HL-60 (cell line): ENCODE measurements at regions not wholly inside any gene's neighbourhood (a gene's known extent, or its start where the extent isn't known, plus 50 kb on each side); places are given as distances from the start of the nearest gene placed in this dataset.

ENCODE experiments used
- POLR2AphosphoS5 ChIP-seq: IDR thresholded peaks from 2 replicates; pipeline ENCODE4 v1.6.1; 2012; ENCODE audit warnings: low read depth
- TF ChIP-seq, protein P1 (sequence below): IDR thresholded peaks from one replicate; pipeline ENCODE4 v1.5.1; 2011; ENCODE audit warnings: low read length, control low read depth, inconsistent platforms; ENCODE audit not compliant: insufficient read depth
- TF ChIP-seq, protein P2 (sequence below): IDR thresholded peaks from 2 replicates; pipeline ENCODE4 v1.6.1; 2012; ENCODE audit warnings: low read depth; ENCODE audit not compliant: insufficient replicate concordance

DNA sequence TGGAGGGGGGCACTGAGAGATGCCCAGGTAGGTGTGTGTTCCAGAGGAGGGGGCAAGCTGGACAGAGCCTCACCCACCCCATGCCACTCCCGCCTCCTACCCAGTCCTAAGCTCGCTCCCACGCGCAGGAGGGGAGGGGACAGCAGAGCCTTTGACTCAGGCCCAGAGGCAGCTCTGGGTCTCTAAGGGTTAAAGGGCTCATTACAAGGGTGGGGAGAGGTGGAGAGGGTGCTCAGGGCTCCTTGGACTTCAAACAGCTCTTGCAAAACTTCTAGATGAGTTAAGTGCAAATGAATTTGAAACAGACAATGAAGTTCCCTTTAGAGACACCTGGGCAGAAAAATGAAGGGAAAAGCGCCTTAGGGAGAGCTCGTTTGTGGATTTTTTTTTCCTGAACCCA, 104.2 kb upstream of the CASZ1 start:
- TF ChIP-seq, protein P1, sequence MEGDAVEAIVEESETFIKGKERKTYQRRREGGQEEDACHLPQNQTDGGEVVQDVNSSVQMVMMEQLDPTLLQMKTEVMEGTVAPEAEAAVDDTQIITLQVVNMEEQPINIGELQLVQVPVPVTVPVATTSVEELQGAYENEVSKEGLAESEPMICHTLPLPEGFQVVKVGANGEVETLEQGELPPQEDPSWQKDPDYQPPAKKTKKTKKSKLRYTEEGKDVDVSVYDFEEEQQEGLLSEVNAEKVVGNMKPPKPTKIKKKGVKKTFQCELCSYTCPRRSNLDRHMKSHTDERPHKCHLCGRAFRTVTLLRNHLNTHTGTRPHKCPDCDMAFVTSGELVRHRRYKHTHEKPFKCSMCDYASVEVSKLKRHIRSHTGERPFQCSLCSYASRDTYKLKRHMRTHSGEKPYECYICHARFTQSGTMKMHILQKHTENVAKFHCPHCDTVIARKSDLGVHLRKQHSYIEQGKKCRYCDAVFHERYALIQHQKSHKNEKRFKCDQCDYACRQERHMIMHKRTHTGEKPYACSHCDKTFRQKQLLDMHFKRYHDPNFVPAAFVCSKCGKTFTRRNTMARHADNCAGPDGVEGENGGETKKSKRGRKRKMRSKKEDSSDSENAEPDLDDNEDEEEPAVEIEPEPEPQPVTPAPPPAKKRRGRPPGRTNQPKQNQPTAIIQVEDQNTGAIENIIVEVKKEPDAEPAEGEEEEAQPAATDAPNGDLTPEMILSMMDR = no peak
- TF ChIP-seq, protein P2, sequence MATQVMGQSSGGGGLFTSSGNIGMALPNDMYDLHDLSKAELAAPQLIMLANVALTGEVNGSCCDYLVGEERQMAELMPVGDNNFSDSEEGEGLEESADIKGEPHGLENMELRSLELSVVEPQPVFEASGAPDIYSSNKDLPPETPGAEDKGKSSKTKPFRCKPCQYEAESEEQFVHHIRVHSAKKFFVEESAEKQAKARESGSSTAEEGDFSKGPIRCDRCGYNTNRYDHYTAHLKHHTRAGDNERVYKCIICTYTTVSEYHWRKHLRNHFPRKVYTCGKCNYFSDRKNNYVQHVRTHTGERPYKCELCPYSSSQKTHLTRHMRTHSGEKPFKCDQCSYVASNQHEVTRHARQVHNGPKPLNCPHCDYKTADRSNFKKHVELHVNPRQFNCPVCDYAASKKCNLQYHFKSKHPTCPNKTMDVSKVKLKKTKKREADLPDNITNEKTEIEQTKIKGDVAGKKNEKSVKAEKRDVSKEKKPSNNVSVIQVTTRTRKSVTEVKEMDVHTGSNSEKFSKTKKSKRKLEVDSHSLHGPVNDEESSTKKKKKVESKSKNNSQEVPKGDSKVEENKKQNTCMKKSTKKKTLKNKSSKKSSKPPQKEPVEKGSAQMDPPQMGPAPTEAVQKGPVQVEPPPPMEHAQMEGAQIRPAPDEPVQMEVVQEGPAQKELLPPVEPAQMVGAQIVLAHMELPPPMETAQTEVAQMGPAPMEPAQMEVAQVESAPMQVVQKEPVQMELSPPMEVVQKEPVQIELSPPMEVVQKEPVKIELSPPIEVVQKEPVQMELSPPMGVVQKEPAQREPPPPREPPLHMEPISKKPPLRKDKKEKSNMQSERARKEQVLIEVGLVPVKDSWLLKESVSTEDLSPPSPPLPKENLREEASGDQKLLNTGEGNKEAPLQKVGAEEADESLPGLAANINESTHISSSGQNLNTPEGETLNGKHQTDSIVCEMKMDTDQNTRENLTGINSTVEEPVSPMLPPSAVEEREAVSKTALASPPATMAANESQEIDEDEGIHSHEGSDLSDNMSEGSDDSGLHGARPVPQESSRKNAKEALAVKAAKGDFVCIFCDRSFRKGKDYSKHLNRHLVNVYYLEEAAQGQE = no peak
- TF ChIP-seq POLR2AphosphoS5 = no peak
